NCI-H345 treated with DMSO at 0.1 percent for 48 hours (cell line): ENCODE measurements at regions not wholly inside any gene's neighbourhood (a gene's known extent, or its start where the extent isn't known, plus 50 kb on each side); places are given as distances from the start of the nearest gene placed in this dataset.
A peak's percentile ranks its signal among the peaks of the same experiment; 100 is the strongest.
"Not testable (repeated sequence)": the region's sequence is repeated elsewhere in the genome, so short reads cannot be mapped to it uniquely, and the experiment has no call there.

Source experiments
- DNase-seq: peaks from one replicate; lab custom pipeline; 2025; ENCODE audit not compliant: unreplicated experiment; lab: John Stamatoyannopoulos, UW

GRCh38 chr9:102405218-102405867 lies 589.8 kb upstream of the CYLC2 start:
- DNase-seq: no peak

- no peak for DNase-seq
Observed at GRCh38 chr9:102403514-102403913, 591.6 kb upstream of the CYLC2 start.

- no peak for DNase-seq
Observed at GRCh38 chr9:102398205-102398604, 596.9 kb upstream of the CYLC2 start.

- DNase-seq: not testable (repeated sequence)
Observed at GRCh38 chr9:102385620-102386019, 609.5 kb upstream of the CYLC2 start.

GRCh38 chr9:102362470-102363132 lies 624.2 kb upstream of the GRIN3A start:
- DNase-seq: no peak

GRCh38 chr9:102360846-102361245 lies 622.4 kb upstream of the GRIN3A start:
- no peak for DNase-seq

- DNase-seq: no peak
Observed at GRCh38 chr9:102355982-102356381, 617.5 kb upstream of the GRIN3A start.

GRCh38 chr9:102354041-102354440 lies 615.6 kb upstream of the GRIN3A start:
- DNase-seq: no peak

- not testable (repeated sequence) for DNase-seq
Observed at GRCh38 chr9:102337471-102337870, 599.0 kb upstream of the GRIN3A start.

- no peak for DNase-seq
Observed at GRCh38 chr9:102309379-102309778, 570.9 kb upstream of the GRIN3A start.

GRCh38 chr9:102295188-102295587 lies 556.7 kb upstream of the GRIN3A start:
- DNase-seq: no peak

- no peak for DNase-seq
Observed at GRCh38 chr9:102273952-102274351, 535.5 kb upstream of the GRIN3A start.

GRCh38 chr9:102253099-102253498 lies 514.7 kb upstream of the GRIN3A start:
- DNase-seq: no peak

- no peak for DNase-seq
Observed at GRCh38 chr9:102244916-102245315, 506.5 kb upstream of the GRIN3A start.

- no peak for DNase-seq
Observed at GRCh38 chr9:102237520-102237919, 499.1 kb upstream of the GRIN3A start.

- DNase-seq: no peak
Observed at GRCh38 chr9:102237094-102237493, 498.6 kb upstream of the GRIN3A start.

- not testable (repeated sequence) for DNase-seq
Observed at GRCh38 chr9:102227416-102227815, 489.0 kb upstream of the GRIN3A start.

- DNase-seq: no peak
Observed at GRCh38 chr9:102225841-102226441, 487.5 kb upstream of the GRIN3A start.

- not testable (repeated sequence) for DNase-seq
Observed at GRCh38 chr9:102223320-102224136, 485.1 kb upstream of the GRIN3A start.

GRCh38 chr9:102209176-102209575 lies 470.7 kb upstream of the GRIN3A start:
- DNase-seq: peak; percentile 9

- DNase-seq: no peak
Observed at GRCh38 chr9:102206432-102206831, 468.0 kb upstream of the GRIN3A start.

GRCh38 chr9:102205251-102205650 lies 466.8 kb upstream of the GRIN3A start:
- DNase-seq: no peak
